Astrocyte (in vitro differentiated cells and primary cell): ENCODE measurements at regions not wholly inside any gene's neighbourhood (a gene's known extent, or its start where the extent isn't known, plus 50 kb on each side); places are given as distances from the start of the nearest gene placed in this dataset.

ENCODE experiments used
- DNase-seq: peaks from one replicate; pipeline ENCODE4 v3.0.0-alpha.2; 2010; ENCODE audit warnings: low read depth
- FAIRE-seq: peaks from 2 replicates; lab custom pipeline; 2011; peaks lifted over from hg19 to GRCh38; lab: Jason Lieb, UNC
- H2AFZ ChIP-seq: 2 replicates; pipeline ENCODE4 v1.6.0; 2012; ENCODE audit warnings: low read depth, low read length, inconsistent platforms
- H3K27ac ChIP-seq: 2 replicates; pipeline ENCODE4 v1.5.1; 2011; ENCODE audit warnings: low read depth, low read length, inconsistent platforms
- H3K27me3 ChIP-seq: 2 replicates; pipeline ENCODE4 v1.6.0; 2011; ENCODE audit warnings: low read length, inconsistent platforms; ENCODE audit not compliant: insufficient read depth
- H3K36me3 ChIP-seq: 2 replicates; pipeline ENCODE4 v1.5.1; 2011; ENCODE audit warnings: low read length, inconsistent platforms; ENCODE audit not compliant: insufficient read depth
- H3K4me1 ChIP-seq: 2 replicates; pipeline ENCODE4 v1.5.1; 2011; ENCODE audit warnings: low read length, inconsistent platforms; ENCODE audit not compliant: insufficient read depth
- H3K4me2 ChIP-seq: 2 replicates; pipeline ENCODE4 v1.6.0; 2012; ENCODE audit warnings: low read length, inconsistent platforms
- H3K4me3 ChIP-seq: 2 replicates; pipeline ENCODE4 v1.5.1; 2011; ENCODE audit warnings: low read depth, mild to moderate bottlenecking, low read length, inconsistent platforms; ENCODE audit not compliant: insufficient read depth
- H3K79me2 ChIP-seq: 2 replicates; pipeline ENCODE4 v1.6.0; 2012; ENCODE audit warnings: mild to moderate bottlenecking, low read length, inconsistent platforms; ENCODE audit not compliant: insufficient read depth
- H3K9ac ChIP-seq: 2 replicates; pipeline ENCODE4 v1.6.0; 2012; ENCODE audit warnings: mild to moderate bottlenecking, low read length, inconsistent platforms
- H3K9me3 ChIP-seq: 2 replicates; pipeline ENCODE4 v1.5.1; 2012; ENCODE audit warnings: low read depth, mild to moderate bottlenecking, low read length, inconsistent platforms; ENCODE audit not compliant: insufficient read depth
- H4K20me1 ChIP-seq: 2 replicates; pipeline ENCODE4 v1.6.0; 2012; ENCODE audit warnings: low read length, inconsistent platforms; ENCODE audit not compliant: insufficient read depth
- H3K27ac Mint-ChIP-seq: one replicate; pipeline ENCODE4 v1.8.0; 2021; ENCODE audit warnings: mild to moderate bottlenecking, mixed read lengths; ENCODE audit not compliant: unreplicated experiment
- H3K27me3 Mint-ChIP-seq: one replicate; pipeline ENCODE4 v1.8.0; 2021; ENCODE audit warnings: low read depth, mixed read lengths; ENCODE audit not compliant: unreplicated experiment
- H3K36me3 Mint-ChIP-seq: one replicate; pipeline ENCODE4 v1.8.0; 2021; ENCODE audit warnings: low read depth, mixed read lengths; ENCODE audit not compliant: unreplicated experiment
- H3K4me1 Mint-ChIP-seq: one replicate; pipeline ENCODE4 v1.8.0; 2021; ENCODE audit warnings: low read depth, mixed read lengths; ENCODE audit not compliant: unreplicated experiment
- H3K4me3 Mint-ChIP-seq: one replicate; pipeline ENCODE4 v1.8.0; 2021; ENCODE audit warnings: mild to moderate bottlenecking, moderate library complexity, mixed read lengths; ENCODE audit not compliant: unreplicated experiment
- H3K9me3 Mint-ChIP-seq: one replicate; pipeline ENCODE4 v1.8.0; 2021; ENCODE audit warnings: mild to moderate bottlenecking, mixed read lengths; ENCODE audit not compliant: unreplicated experiment
- CTCF ChIP-seq: IDR thresholded peaks from 2 replicates; pipeline ENCODE4 v1.5.1; 2011; ENCODE audit warnings: low read depth, mild to moderate bottlenecking, inconsistent platforms, low read length, moderate library complexity; ENCODE audit not compliant: insufficient read depth
- EZH2 ChIP-seq: IDR thresholded peaks from 2 replicates; pipeline ENCODE4 v1.6.1; 2012; ENCODE audit warnings: mild to moderate bottlenecking, low read length, inconsistent platforms; ENCODE audit not compliant: insufficient read depth

- H2AFZ ChIP-seq = no peak overlapping the region
- H3K9me3 ChIP-seq = no peaks in the 10 kb centered on the region
- TF ChIP-seq EZH2 (no peak), CTCF (no peak)
- H3K27me3 Mint-ChIP-seq = no peaks in the 10 kb centered on the region
- H4K20me1 ChIP-seq = no peaks in the 10 kb centered on the region
- no peak overlapping the region for H3K4me2 ChIP-seq
- H3K4me3 ChIP-seq = no peak overlapping the region
- H3K36me3 Mint-ChIP-seq = no peaks in the 10 kb centered on the region
- no peaks in the 10 kb centered on the region for H3K36me3 ChIP-seq
- no peaks in the 10 kb centered on the region for H3K4me1 ChIP-seq
- H3K27me3 ChIP-seq = no peaks in the 10 kb centered on the region
- H3K9ac ChIP-seq = no peak overlapping the region
- FAIRE-seq = no peak
- DNase-seq = no peak
- H3K79me2 ChIP-seq = no peaks in the 10 kb centered on the region
- no peaks in the 10 kb centered on the region for H3K4me1 Mint-ChIP-seq
- no peak overlapping the region for H3K4me3 Mint-ChIP-seq
- no peak overlapping the region for H3K27ac ChIP-seq
- H3K27ac Mint-ChIP-seq = no peak overlapping the region
- H3K9me3 Mint-ChIP-seq = no peaks in the 10 kb centered on the region
Measured at GRCh38 chr10:64271983-64272382, 750.8 kb downstream of the REEP3 start.

DNA sequence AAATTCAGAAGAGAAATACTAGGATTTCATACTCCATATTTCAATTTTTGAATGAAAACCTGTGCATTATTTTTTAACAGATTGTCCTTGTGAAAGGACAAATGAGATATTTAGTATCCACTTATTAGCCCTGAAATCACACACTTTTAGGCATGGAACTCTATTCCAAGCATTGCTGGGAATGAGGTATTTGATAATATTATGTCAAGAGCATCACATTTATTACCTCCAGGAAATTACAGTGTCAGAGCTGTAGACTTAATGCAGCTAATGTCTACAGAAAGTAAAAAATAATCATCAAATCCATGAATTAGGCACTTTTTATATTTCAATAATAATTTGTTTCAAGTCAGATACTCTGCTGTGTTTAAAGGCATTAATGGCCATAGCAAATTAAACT, 753.8 kb downstream of the REEP3 start:
- Histone ChIP-seq H3K79me2 (no peaks in the 10 kb centered on the region), H3K27me3 (no peaks in the 10 kb centered on the region), H3K4me1 (no peaks in the 10 kb centered on the region), H3K27ac (no peak overlapping the region), H3K9ac (no peak overlapping the region), H3K4me2 (no peak overlapping the region), H3K9me3 (no peaks in the 10 kb centered on the region), H4K20me1 (no peaks in the 10 kb centered on the region), H2AFZ (no peak overlapping the region), H3K36me3 (no peaks in the 10 kb centered on the region), H3K4me3 (no peak overlapping the region)
- FAIRE-seq (no peak), DNase-seq (no peak)
- Mint-ChIP-seq H3K4me1 (no peaks in the 10 kb centered on the region), H3K9me3 (no peaks in the 10 kb centered on the region), H3K4me3 (no peak overlapping the region), H3K27ac (no peak overlapping the region), H3K27me3 (no peaks in the 10 kb centered on the region), H3K36me3 (no peaks in the 10 kb centered on the region)
- TF ChIP-seq EZH2 (no peak), CTCF (no peak)

DNA sequence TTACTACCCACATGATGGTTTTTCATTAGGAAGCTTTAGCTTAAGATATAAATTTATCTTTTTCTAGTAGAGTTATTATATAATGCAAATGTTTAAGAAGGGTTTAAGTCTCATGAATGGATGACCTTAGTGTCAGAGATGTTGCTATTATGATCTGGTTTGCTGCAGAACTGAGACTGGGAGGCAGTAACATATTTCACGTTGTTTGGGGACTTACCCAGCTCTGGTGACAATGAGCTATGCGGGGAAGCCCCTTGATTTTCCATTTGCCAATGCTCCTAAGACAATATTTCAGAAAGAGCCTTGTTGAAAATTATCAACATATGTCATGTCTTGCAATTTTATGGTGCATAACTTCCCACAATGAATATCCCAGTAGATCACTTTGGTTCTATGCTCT, 754.6 kb downstream of the REEP3 start:
- Mint-ChIP-seq H3K27me3 (no peaks in the 10 kb centered on the region), H3K9me3 (no peaks in the 10 kb centered on the region), H3K36me3 (no peaks in the 10 kb centered on the region), H3K4me3 (no peak overlapping the region), H3K4me1 (no peaks in the 10 kb centered on the region), H3K27ac (no peak overlapping the region)
- no peak for TF ChIP-seq CTCF
- no peak for TF ChIP-seq EZH2
- Histone ChIP-seq H3K36me3 (no peaks in the 10 kb centered on the region), H2AFZ (no peak overlapping the region), H3K4me1 (no peaks in the 10 kb centered on the region), H3K9me3 (no peaks in the 10 kb centered on the region), H3K9ac (no peak overlapping the region), H3K27me3 (no peaks in the 10 kb centered on the region), H3K27ac (no peak overlapping the region), H3K4me2 (no peak overlapping the region), H4K20me1 (no peaks in the 10 kb centered on the region), H3K79me2 (no peaks in the 10 kb centered on the region), H3K4me3 (no peak overlapping the region)
- no peak for DNase-seq
- FAIRE-seq = no peak
